B cell (primary cell): ENCODE measurements at regions not wholly inside any gene's neighbourhood (a gene's known extent, or its start where the extent isn't known, plus 50 kb on each side); places are given as distances from the start of the nearest gene placed in this dataset.

Source experiments
- ATAC-seq: fragments of 200-7000 bp; cut with Tn5 transposase; one replicate; pipeline ENCODE4 v1.10.0; 2021; ENCODE audit warnings: low read depth, mild to moderate bottlenecking, moderate number of reproducible peaks, moderate library complexity
- CTCF ChIA-PET: fragments of 350-600 bp; sonication (Branson Sonifier 250); formaldehyde crosslinking; loops from one replicate; lab custom pipeline; 2021; ENCODE audit warnings: antibody characterized with exemption, inconsistent platforms; lab: Charles Lee
- POLR2A ChIA-PET: fragments of 350-600 bp; sonication (Branson Sonifier 250); formaldehyde crosslinking; loops from one replicate; lab custom pipeline; 2021; ENCODE audit warnings: antibody characterized with exemption; lab: Charles Lee
- DNase-seq: peaks from one replicate; pipeline ENCODE4 v3.0.0; 2013
- H2AFZ ChIP-seq: 2 replicates; pipeline ENCODE4 v1.6.1; 2012; ENCODE audit warnings: mild to moderate bottlenecking, low read depth, low read length; ENCODE audit not compliant: insufficient read depth, poor library complexity, severe bottlenecking
- H3K27ac ChIP-seq, 2 donors: 1 replicate in 1 of 2; 2 replicates in 1 of 2; pipeline ENCODE4 v1.5.1; 2012 to 2013; ENCODE audit warnings: low read length in 2 of 2, mild to moderate bottlenecking in 2 of 2, moderate library complexity in 1 of 2
- H3K27me3 ChIP-seq, 4 experiments: fragments of 200-600 bp in 1 of 4; sonication (generic) in 1 of 4; replicated peaks in 1 of 4; 1 replicate in 2 of 4; 2 replicates in 2 of 4; pipeline versions ENCODE4 v1.6.1 to v1.7.0; 2013 to 2016; ENCODE audit warnings: low read length in 3 of 4, mild to moderate bottlenecking in 2 of 4, mixed read lengths in 1 of 4, moderate library complexity in 1 of 4; ENCODE audit not compliant: insufficient read depth in 4 of 4, control insufficient read depth in 3 of 4; ENCODE audit errors: control extremely low read depth in 1 of 4
- H3K36me3 ChIP-seq, 2 experiments: replicated peaks in 1 of 2; 1 replicate in 1 of 2; 2 replicates in 1 of 2; pipeline versions ENCODE4 v1.6.1 to v1.7.1; 2013; ENCODE audit warnings: low read length in 1 of 2; ENCODE audit not compliant: insufficient read depth in 2 of 2, control insufficient read depth in 1 of 2; ENCODE audit errors: control extremely low read depth in 1 of 2, extremely low read depth in 1 of 2
- H3K4me1 ChIP-seq, 2 donors: fragments of 200-600 bp in 1 of 2; sonication (generic) in 1 of 2; 1 replicate in 1 of 2; 2 replicates in 1 of 2; pipeline versions ENCODE4 v1.5.1 to v1.6.1; 2013 to 2017; ENCODE audit warnings: low read length in 2 of 2; ENCODE audit not compliant: control insufficient read depth in 2 of 2, insufficient read depth in 2 of 2
- H3K4me2 ChIP-seq: replicated peaks from 2 replicates; pipeline ENCODE3; 2012; ENCODE audit warnings: mild to moderate bottlenecking, low read depth, low read length; ENCODE audit not compliant: poor library complexity, severe bottlenecking
- H3K4me3 ChIP-seq, 5 experiments: fragments of 200-600 bp in 1 of 5; sonication (generic) in 1 of 5; 1 replicate in 3 of 5; 2 replicates in 2 of 5; pipeline versions ENCODE4 v1.5.1 to v1.7.0; 2011 to 2016; ENCODE audit warnings: low read length in 4 of 5, mild to moderate bottlenecking in 4 of 5, low read depth in 2 of 5, control low read depth in 1 of 5, moderate library complexity in 1 of 5; ENCODE audit not compliant: insufficient read depth in 1 of 5; ENCODE audit errors: control extremely low read depth in 1 of 5, extremely low read depth in 1 of 5
- H3K79me2 ChIP-seq: fragments of 200-600 bp; sonication (generic); one replicate; pipeline ENCODE4 v1.6.0; 2016; ENCODE audit warnings: low read length; ENCODE audit not compliant: control insufficient read depth, insufficient read depth
- H3K9ac ChIP-seq: fragments of 200-600 bp; sonication (generic); 2 replicates; pipeline ENCODE4 v1.6.1; 2017; ENCODE audit warnings: mild to moderate bottlenecking, low read length, moderate library complexity
- H3K9me3 ChIP-seq, 3 donors: one replicate each; pipeline versions ENCODE4 v1.6.1 to v1.7.1; 2013; ENCODE audit warnings: low read length in 2 of 3; ENCODE audit not compliant: control insufficient read depth in 2 of 3, insufficient read depth in 1 of 3; ENCODE audit errors: control extremely low read depth in 1 of 3
- H4K20me1 ChIP-seq: 2 replicates; pipeline ENCODE4 v1.6.0; 2012; ENCODE audit warnings: mild to moderate bottlenecking, low read length; ENCODE audit not compliant: insufficient read depth, control insufficient read depth, poor library complexity, severe bottlenecking
- H3K27ac Mint-ChIP-seq: one replicate; pipeline ENCODE4 v1.8.0; 2021; ENCODE audit warnings: mixed read lengths
- H3K27me3 Mint-ChIP-seq: one replicate; pipeline ENCODE4 v1.8.0; 2021; ENCODE audit warnings: mixed read lengths
- H3K4me1 Mint-ChIP-seq: one replicate; pipeline ENCODE4 v1.8.0; 2021; ENCODE audit warnings: mixed read lengths
- H3K4me3 Mint-ChIP-seq: one replicate; pipeline ENCODE4 v1.8.0; 2021; ENCODE audit warnings: mixed read lengths
- H3K9me3 Mint-ChIP-seq: one replicate; pipeline ENCODE4 v1.8.0; 2022; ENCODE audit warnings: mixed read lengths; ENCODE audit not compliant: insufficient read depth
- EZH2 ChIP-seq: IDR thresholded peaks from 2 replicates; pipeline ENCODE4 v1.6.1; 2012; ENCODE audit warnings: borderline replicate concordance, low read depth, mild to moderate bottlenecking, moderate library complexity, low read length; ENCODE audit not compliant: insufficient read depth, poor library complexity, severe bottlenecking
- WGBS: methylation state at CpG from one replicate; pipeline ENCODE4 v1.1.5; 2013; ENCODE audit warnings: missing lambda C conversion rate; ENCODE audit not compliant: insufficient coverage; 5-methylcytosine and 5-hydroxymethylcytosine counted together
- intact Hi-C: fragments of 100-400 bp; cut with micrococcal nuclease; formaldehyde crosslinking; loops from one replicate; pipeline ENCODE4 v1.10.0; 2022
- TF ChIP-seq, protein P1 (sequence below): fragments of 200-600 bp; IDR thresholded peaks from one replicate; pipeline ENCODE4 v1.8.0; 2022; ENCODE audit warnings: antibody characterized with exemption, mild to moderate bottlenecking

DNA sequence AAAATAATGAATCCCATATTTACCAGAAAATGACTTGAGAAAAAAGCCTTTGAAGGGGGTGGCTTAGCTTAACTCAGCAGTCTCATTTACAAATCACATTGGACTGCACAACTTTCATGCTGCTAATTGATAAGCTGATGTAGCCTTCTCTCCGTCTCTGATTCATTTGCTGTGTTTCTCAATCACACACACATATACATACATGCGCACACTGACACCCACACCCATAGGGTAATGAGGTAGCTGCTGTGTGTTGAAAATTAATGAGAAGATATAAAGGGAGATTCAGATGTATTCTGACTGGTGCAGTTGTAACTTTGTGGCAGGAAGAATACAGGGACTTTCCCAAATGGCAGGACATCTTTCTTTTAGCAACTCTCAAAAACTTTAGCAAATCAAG lies 141.9 kb upstream of the GCFC2 start:
- POLR2A ChIA-PET: no interaction called here
- Histone ChIP-seq H3K4me3 (no peak overlapping the region), H3K79me2 (no peaks in the 10 kb centered on the region), H3K27me3 (no peaks in the 10 kb centered on the region), H2AFZ (no peak overlapping the region), H3K4me1 (no peaks in the 10 kb centered on the region), H3K36me3 (no peaks in the 10 kb centered on the region), H3K9ac (no peak overlapping the region), H3K9me3 (peaks cover 0 to 2% (median 0%) of the 10 kb centered on the region in 3 donors), H3K4me2 (no peak overlapping the region), H4K20me1 (no peaks in the 10 kb centered on the region), H3K27ac (no peak overlapping the region)
- no peak for ATAC-seq
- Mint-ChIP-seq H3K9me3 (peaks cover 13% of the 10 kb centered on the region), H3K4me1 (no peaks in the 10 kb centered on the region), H3K27me3 (no peaks in the 10 kb centered on the region), H3K27ac (no peak overlapping the region), H3K4me3 (no peak overlapping the region)
- intact Hi-C loops: no loop called here
- DNase-seq: no peak
- CTCF ChIA-PET: no interaction called here
- no CpG with 5 or more reads among the region's 2 CpGs for WGBS
- TF ChIP-seq, protein P1, sequence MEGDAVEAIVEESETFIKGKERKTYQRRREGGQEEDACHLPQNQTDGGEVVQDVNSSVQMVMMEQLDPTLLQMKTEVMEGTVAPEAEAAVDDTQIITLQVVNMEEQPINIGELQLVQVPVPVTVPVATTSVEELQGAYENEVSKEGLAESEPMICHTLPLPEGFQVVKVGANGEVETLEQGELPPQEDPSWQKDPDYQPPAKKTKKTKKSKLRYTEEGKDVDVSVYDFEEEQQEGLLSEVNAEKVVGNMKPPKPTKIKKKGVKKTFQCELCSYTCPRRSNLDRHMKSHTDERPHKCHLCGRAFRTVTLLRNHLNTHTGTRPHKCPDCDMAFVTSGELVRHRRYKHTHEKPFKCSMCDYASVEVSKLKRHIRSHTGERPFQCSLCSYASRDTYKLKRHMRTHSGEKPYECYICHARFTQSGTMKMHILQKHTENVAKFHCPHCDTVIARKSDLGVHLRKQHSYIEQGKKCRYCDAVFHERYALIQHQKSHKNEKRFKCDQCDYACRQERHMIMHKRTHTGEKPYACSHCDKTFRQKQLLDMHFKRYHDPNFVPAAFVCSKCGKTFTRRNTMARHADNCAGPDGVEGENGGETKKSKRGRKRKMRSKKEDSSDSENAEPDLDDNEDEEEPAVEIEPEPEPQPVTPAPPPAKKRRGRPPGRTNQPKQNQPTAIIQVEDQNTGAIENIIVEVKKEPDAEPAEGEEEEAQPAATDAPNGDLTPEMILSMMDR: no peak
- no peak for TF ChIP-seq EZH2

DNA sequence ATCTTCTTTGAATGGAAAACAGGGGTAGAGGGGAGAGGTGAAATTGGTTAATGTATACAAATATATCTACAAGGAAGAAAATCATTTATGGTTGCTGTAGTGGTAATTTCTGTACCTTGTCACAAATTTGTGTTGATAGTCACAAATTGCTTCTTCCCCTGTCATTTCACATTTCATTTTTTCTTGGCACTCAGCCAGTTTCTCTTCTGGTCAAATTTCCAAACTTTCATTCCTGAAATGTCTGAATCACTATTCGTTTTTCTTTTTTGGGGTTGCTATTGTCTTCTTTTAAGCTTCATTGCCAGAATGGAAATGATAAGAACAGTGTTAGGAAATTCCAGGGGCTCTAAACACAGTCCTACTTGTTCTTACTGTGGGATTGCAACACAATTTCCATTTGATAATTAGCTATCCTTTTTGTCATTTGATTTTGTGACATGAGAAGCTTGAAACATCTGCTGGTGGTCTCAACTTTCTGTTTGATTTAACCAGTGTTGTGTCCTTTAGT lies 136.0 kb upstream of the GCFC2 start:
- Mint-ChIP-seq H3K27ac (no peak overlapping the region), H3K4me1 (no peaks in the 10 kb centered on the region), H3K27me3 (no peaks in the 10 kb centered on the region), H3K9me3 (no peaks in the 10 kb centered on the region), H3K4me3 (no peak overlapping the region)
- DNase-seq (no peak), ATAC-seq (no peak)
- Histone ChIP-seq H3K27ac (no peak overlapping the region), H3K36me3 (no peaks in the 10 kb centered on the region), H3K4me3 (no peak overlapping the region), H3K9ac (no peak overlapping the region), H3K79me2 (no peaks in the 10 kb centered on the region), H2AFZ (no peak overlapping the region), H3K4me1 (no peaks in the 10 kb centered on the region), H3K9me3 (no peaks in the 10 kb centered on the region), H4K20me1 (no peaks in the 10 kb centered on the region), H3K27me3 (no peaks in the 10 kb centered on the region), H3K4me2 (no peak overlapping the region)
- CTCF ChIA-PET: no interaction called here
- intact Hi-C loops: no loop called here
- TF ChIP-seq, protein P1: no peak
- TF ChIP-seq EZH2: no peak
- WGBS: no CpG with 5 or more reads among the region's 1 CpG
- POLR2A ChIA-PET: no interaction called here
